ENCODE measurements at regions not wholly inside any gene's neighbourhood (a gene's known extent, or its start where the extent isn't known, plus 50 kb on each side); places are given as distances from the start of the nearest gene placed in this dataset.

DNA sequence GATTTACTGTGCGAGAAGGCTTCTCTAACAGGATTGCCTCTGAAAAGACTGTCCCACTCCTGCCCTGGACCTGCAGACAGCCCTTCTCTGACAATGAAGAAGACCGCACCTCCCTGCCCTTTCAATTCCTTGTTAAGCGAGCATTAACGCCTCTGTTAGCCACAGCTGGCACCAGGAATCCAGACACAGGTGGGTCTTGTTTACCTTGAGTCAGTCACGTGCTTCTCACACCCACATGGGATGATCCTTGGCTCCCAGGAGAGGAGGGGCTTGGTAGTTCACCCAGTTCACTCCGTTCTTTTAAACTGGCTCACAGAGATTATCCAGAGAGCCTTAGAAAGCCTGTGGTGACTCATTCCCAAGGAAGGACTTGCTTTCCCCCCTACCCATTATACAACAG, 410.5 kb upstream of the MEIS1 start:
- H3K9me3 ChIP-seq (replicated peaks), result no peaks in the 10 kb centered on the region
- H3K27ac ChIP-seq (replicated peaks), result no peak overlapping the region
- intact Hi-C loops (cut with micrococcal nuclease), result no loop called here
- no peak for DNase-seq
- H3K36me3 ChIP-seq, result no peaks in the 10 kb centered on the region
- TF ChIP-seq, protein P1, sequence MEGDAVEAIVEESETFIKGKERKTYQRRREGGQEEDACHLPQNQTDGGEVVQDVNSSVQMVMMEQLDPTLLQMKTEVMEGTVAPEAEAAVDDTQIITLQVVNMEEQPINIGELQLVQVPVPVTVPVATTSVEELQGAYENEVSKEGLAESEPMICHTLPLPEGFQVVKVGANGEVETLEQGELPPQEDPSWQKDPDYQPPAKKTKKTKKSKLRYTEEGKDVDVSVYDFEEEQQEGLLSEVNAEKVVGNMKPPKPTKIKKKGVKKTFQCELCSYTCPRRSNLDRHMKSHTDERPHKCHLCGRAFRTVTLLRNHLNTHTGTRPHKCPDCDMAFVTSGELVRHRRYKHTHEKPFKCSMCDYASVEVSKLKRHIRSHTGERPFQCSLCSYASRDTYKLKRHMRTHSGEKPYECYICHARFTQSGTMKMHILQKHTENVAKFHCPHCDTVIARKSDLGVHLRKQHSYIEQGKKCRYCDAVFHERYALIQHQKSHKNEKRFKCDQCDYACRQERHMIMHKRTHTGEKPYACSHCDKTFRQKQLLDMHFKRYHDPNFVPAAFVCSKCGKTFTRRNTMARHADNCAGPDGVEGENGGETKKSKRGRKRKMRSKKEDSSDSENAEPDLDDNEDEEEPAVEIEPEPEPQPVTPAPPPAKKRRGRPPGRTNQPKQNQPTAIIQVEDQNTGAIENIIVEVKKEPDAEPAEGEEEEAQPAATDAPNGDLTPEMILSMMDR (IDR thresholded peaks at IDR 0.05; ENCODE audit: borderline replicate concordance), result no peak
- H3K4me3 ChIP-seq, result no peak overlapping the region
- peaks cover 8% of the 10 kb centered on the region for H3K27me3 ChIP-seq (ENCODE audit: low read depth)
- H3K4me1 ChIP-seq, result no peaks in the 10 kb centered on the region

DNA sequence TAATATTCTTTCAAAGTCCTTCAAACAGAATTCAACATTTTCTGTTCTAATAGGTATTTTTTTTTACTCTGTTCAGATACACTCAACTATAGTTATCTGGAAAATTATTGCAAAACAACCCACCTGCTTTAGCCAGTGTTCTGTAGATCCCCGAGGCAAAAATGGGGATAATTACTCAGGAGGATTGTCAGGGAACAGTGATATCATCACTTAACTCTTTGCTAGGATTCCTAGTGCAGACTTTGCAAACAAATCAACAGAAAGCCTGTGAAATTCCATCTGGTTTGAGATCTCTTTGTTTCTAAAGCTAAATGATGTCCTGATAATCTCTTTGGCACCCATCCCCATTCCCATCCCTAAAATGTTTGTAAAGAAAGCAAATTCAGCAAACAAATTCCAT, 413.6 kb upstream of the MEIS1 start:
- TF ChIP-seq, protein P1 (IDR thresholded peaks at IDR 0.05; ENCODE audit: borderline replicate concordance), result no peak
- intact Hi-C loops (cut with micrococcal nuclease), result no loop called here
- Histone ChIP-seq H3K27ac (replicated peaks) (no peak overlapping the region), H3K9me3 (replicated peaks) (no peaks in the 10 kb centered on the region), H3K27me3 (ENCODE audit: low read depth) (peaks cover 7% of the 10 kb centered on the region), H3K4me1 (no peaks in the 10 kb centered on the region), H3K4me3 (no peak overlapping the region), H3K36me3 (no peaks in the 10 kb centered on the region)
- DNase-seq, result no peak

DNA sequence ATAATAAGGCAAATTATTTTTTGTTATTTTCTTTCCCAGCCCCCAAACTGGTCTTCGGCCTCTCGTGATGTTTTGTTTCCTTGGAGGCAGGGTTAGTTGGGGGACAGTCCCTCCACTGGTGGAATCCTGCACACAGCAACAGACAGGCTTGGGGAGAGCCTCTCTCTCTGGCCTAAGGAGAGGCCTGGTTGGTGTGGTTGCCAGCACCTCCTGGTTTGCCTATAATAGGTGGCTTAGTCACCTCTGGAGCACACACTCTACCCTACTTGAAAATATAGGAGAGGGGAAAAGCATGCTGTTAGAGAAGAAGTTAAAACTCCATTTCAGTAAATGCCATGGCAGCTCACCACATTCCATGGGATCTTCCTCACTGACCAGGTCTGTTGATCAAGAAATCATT, 417.2 kb upstream of the MEIS1 start:
- H3K4me1 ChIP-seq, result no peaks in the 10 kb centered on the region
- intact Hi-C loops (cut with micrococcal nuclease), result no loop called here
- H3K27me3 ChIP-seq (ENCODE audit: low read depth), result peaks cover 4% of the 10 kb centered on the region
- no peak overlapping the region for H3K4me3 ChIP-seq
- H3K9me3 ChIP-seq (replicated peaks), result no peaks in the 10 kb centered on the region
- H3K27ac ChIP-seq (replicated peaks), result no peak overlapping the region
- no peaks in the 10 kb centered on the region for H3K36me3 ChIP-seq
- DNase-seq, result no peak
- TF ChIP-seq, protein P1 (IDR thresholded peaks at IDR 0.05; ENCODE audit: borderline replicate concordance), result no peak

DNA sequence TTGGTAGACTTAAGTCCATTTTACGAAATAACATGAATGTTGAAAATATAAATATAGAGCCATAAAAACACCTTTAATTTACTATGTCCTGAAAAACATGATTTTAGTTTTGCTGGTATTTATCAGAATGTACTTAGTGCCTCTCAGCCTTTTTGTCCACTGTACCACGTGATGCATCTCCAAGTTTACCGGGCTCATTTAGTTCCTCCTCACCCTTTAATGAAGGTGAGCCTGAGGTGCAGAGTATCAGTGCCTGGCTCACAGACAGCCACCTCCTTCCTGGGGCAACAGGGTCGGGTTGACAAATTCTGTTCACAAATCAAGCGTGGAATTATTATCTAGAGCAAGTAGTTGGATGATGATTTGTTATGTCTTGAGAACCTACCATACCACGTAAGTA, 420.5 kb upstream of the MEIS1 start:
- DNase-seq, result no peak
- H3K9me3 ChIP-seq (replicated peaks), result peaks cover 12% of the 10 kb centered on the region
- H3K36me3 ChIP-seq, result no peaks in the 10 kb centered on the region
- intact Hi-C loops (cut with micrococcal nuclease), result no loop called here
- H3K4me3 ChIP-seq, result no peak overlapping the region
- H3K27me3 ChIP-seq (ENCODE audit: low read depth), result peaks cover 4% of the 10 kb centered on the region
- H3K4me1 ChIP-seq, result no peaks in the 10 kb centered on the region
- H3K27ac ChIP-seq (replicated peaks), result no peak overlapping the region
- TF ChIP-seq, protein P1 (IDR thresholded peaks at IDR 0.05; ENCODE audit: borderline replicate concordance), result no peak

DNA sequence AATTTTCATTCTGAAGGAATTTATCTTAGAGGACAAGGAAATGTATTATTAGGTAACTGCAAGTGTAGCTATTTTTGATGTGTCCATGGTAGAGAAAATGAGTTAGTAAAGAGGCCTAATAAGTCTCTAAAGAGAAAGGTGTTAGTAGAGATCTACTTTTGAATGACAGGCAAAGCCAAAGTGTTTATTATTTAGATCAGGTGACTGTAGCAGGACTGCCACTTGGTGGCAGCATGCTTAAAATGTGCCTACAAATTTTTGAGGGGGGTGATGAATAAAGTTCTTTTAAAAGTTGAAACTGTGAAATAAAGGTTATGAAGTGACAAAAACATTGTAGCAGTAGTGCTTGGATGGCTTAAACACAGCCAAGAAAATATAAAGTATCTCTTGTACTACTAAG, 421.5 kb upstream of the MEIS1 start:
- no peaks in the 10 kb centered on the region for H3K27me3 ChIP-seq (ENCODE audit: low read depth)
- TF ChIP-seq, protein P1 (IDR thresholded peaks at IDR 0.05; ENCODE audit: borderline replicate concordance), result peak; percentile 33
- DNase-seq, result no peak
- intact Hi-C loops (cut with micrococcal nuclease), result no loop called here
- no peak overlapping the region for H3K27ac ChIP-seq (replicated peaks)
- H3K4me3 ChIP-seq, result no peak overlapping the region
- no peaks in the 10 kb centered on the region for H3K4me1 ChIP-seq
- H3K9me3 ChIP-seq (replicated peaks), result peaks cover 12% of the 10 kb centered on the region
- no peaks in the 10 kb centered on the region for H3K36me3 ChIP-seq

DNA sequence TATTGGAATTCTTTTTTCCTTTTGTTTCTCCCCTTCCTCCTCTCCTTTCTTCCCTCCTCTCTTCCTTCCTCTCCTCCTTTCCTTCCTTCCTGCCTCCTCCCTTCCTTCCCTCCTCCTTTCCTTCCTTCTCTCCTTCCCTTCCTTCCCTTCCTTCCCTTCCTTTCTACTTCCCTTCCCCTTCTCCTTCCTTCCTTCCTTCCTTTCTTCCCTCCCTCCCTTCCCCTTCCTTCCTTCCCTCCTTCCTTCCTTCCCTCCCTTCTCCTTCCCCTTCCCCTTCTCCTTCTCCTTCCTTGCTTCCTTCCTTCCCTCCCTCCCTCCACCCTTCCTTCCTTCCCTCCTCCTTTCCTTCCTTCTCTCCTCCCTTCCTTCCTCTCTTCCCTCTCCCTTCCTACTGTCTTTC, 431.0 kb upstream of the MEIS1 start:
- intact Hi-C loops (cut with micrococcal nuclease), result no loop called here
- Histone ChIP-seq H3K4me1 (no peaks in the 10 kb centered on the region), H3K36me3 (no peaks in the 10 kb centered on the region), H3K27me3 (ENCODE audit: low read depth) (no peaks in the 10 kb centered on the region), H3K9me3 (replicated peaks) (no peaks in the 10 kb centered on the region), H3K4me3 (no peak overlapping the region), H3K27ac (replicated peaks) (no peak overlapping the region)
- no peak for DNase-seq
- TF ChIP-seq, protein P1 (IDR thresholded peaks at IDR 0.05; ENCODE audit: borderline replicate concordance), result no peak
